Tibial nerve (tissue), 4 donors: ENCODE measurements at regions not wholly inside any gene's neighbourhood (a gene's known extent, or its start where the extent isn't known, plus 50 kb on each side); places are given as distances from the start of the nearest gene placed in this dataset.

Experiments
- CTCF ChIP-seq, 5 experiments: fragments of 200-600 bp in 3 of 5; fragments of 450-650 bp in 2 of 5; sonication (generic) in 3 of 5; IDR thresholded peaks; one replicate each; pipeline ENCODE4 v1.5.1; 2016 to 2019; ENCODE audit warnings: antibody characterized with exemption in 5 of 5, mild to moderate bottlenecking in 3 of 5, moderate library complexity in 2 of 5
- EP300 ChIP-seq, 2 donors: sonication (generic); formaldehyde crosslinking; IDR thresholded peaks; one replicate each; pipeline ENCODE4 v1.6.1; 2017; ENCODE audit warnings: antibody characterized with exemption in 2 of 2, mild to moderate bottlenecking in 1 of 2
- POLR2A ChIP-seq, 2 donors: fragments of 450-650 bp; IDR thresholded peaks; one replicate each; pipeline ENCODE4 v1.6.1; 2017; ENCODE audit warnings: antibody characterized with exemption in 2 of 2, mild to moderate bottlenecking in 2 of 2, moderate library complexity in 2 of 2

- TF ChIP-seq POLR2A (IDR thresholded peaks at IDR 0.05), result no peak
- no peak for TF ChIP-seq EP300 (IDR thresholded peaks at IDR 0.05)
- no peak for TF ChIP-seq CTCF (IDR thresholded peaks at IDR 0.05)
Measured at GRCh38 chr13:90121784-90122183, 1225.7 kb upstream of the MIR17HG start.
